ENCODE measurements at regions not wholly inside any gene's neighbourhood (a gene's known extent, or its start where the extent isn't known, plus 50 kb on each side); places are given as distances from the start of the nearest gene placed in this dataset.
"Not testable (repeated sequence)": the region's sequence is repeated elsewhere in the genome, so short reads cannot be mapped to it uniquely, and the experiment has no call there.

DNA sequence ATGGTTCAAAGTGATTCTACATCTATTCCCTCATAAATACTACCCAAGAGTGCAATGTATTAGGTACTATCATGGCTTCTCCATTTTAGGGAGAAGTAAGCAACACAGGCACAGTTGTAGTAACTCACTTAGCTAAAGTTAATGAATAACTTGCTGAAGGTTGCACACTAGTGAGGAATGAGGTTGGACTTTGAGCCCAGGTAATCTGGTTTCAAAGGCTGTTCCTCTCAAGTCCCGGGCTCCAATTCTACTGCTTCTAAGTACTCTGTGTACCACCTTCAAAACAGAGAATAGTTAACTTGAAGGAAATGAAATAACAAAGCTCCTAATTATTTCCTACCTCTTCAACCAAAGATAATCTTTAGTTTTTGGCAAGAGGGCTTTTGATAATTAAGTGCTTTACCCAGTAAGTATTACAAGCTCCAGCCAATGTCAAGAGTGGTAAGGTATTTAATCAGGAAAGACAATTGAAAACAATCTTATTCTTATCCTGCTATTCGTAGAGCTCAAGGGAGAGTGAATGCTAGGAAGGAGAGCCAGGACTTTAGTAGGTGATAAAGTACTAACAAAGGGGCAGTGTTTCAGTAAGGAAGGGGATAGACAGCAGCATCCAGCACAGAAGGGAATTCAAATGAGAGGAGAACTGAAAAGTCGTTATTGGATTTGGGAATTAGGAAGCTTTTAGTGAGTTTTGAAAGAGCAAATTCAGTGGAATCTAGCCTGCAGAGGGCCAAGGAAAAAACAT is 158.2 kb upstream of the PTPRZ1 start:
- Histone ChIP-seq H3K4me1 (no peaks in the 10 kb centered on the region), H3K9me3 (no peaks in the 10 kb centered on the region), H3K27ac (no peak overlapping the region), H3K36me3 (no peaks in the 10 kb centered on the region), H3K27me3 (no peaks in the 10 kb centered on the region), H3K4me3 (no peak overlapping the region)
- TF ChIP-seq, protein P1, sequence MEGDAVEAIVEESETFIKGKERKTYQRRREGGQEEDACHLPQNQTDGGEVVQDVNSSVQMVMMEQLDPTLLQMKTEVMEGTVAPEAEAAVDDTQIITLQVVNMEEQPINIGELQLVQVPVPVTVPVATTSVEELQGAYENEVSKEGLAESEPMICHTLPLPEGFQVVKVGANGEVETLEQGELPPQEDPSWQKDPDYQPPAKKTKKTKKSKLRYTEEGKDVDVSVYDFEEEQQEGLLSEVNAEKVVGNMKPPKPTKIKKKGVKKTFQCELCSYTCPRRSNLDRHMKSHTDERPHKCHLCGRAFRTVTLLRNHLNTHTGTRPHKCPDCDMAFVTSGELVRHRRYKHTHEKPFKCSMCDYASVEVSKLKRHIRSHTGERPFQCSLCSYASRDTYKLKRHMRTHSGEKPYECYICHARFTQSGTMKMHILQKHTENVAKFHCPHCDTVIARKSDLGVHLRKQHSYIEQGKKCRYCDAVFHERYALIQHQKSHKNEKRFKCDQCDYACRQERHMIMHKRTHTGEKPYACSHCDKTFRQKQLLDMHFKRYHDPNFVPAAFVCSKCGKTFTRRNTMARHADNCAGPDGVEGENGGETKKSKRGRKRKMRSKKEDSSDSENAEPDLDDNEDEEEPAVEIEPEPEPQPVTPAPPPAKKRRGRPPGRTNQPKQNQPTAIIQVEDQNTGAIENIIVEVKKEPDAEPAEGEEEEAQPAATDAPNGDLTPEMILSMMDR (IDR thresholded peaks at IDR 0.05): no peak
- no peak for DNase-seq (ENCODE audit: extremely low spot score in 2 of 2)
- intact Hi-C loops (cut with DNase I): no loop called here

DNA sequence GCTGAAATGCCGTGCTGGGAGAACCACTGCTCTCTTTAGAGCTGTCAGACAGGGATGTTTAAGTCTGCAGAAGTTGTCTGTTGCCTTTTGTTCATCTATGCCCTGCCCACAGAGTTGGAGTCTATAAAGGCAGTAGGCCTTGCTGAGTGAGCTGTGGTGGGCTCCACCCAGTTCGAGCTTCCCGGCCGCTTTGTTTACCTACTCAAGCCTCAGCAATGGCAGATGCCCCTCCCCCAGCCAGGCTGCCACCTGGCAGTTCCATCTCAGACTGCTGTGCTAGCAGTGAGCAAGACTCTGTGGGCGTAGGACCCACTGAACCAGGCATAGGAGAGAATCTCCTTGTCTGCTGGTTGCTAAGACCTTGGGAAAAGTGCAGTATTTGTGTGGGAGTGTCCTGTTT is 160.0 kb upstream of the PTPRZ1 start:
- H3K27me3 ChIP-seq; DNase-seq (ENCODE audit: extremely low spot score in 2 of 2); H3K27ac ChIP-seq; H3K36me3 ChIP-seq; H3K4me1 ChIP-seq; H3K9me3 ChIP-seq; H3K4me3 ChIP-seq; intact Hi-C loops (cut with DNase I): not testable (repeated sequence)

DNA sequence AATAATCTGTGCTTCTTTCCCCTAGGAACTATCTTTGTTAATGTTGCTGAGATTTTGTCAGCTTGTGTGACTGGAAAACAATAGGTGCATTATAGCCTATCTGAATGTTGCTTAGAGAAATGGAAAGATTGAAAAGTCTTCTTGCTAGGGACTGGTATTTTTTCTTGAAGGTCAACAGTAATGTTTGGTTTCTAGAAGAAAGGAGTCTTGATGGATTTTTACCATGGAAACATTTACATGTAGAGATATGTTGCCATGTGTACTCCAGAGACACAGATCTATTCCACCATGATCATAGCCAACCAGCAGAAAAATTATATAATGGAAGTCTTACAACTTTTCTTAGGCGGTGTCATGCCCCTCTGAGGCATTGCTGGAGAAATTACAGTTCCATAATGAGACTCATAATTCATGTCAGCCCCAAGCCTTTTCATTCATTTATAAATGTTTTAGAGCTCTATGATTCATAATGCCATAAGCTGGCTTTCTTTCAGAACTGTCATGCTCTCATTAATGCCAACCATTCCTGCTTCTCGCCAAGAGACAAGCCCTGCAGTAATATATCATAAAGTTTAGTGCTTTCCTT is 175.1 kb upstream of the PTPRZ1 start:
- Histone ChIP-seq H3K27ac (no peak overlapping the region), H3K9me3 (no peaks in the 10 kb centered on the region), H3K36me3 (no peaks in the 10 kb centered on the region), H3K4me1 (peaks cover 6% of the 10 kb centered on the region), H3K4me3 (no peak overlapping the region), H3K27me3 (no peaks in the 10 kb centered on the region)
- DNase-seq (ENCODE audit: extremely low spot score in 2 of 2): no peak
- intact Hi-C loops (cut with DNase I): no loop called here
- TF ChIP-seq POLR2A (IDR thresholded peaks at IDR 0.05): no peak
- TF ChIP-seq, protein P1 (IDR thresholded peaks at IDR 0.05): no peak
- TF ChIP-seq POLR2AphosphoS5 (IDR thresholded peaks at IDR 0.05; ENCODE audit: insufficient read depth in 1 of 2, low read depth in 1 of 2): peak in 1 of 2 donors; percentile 50

DNA sequence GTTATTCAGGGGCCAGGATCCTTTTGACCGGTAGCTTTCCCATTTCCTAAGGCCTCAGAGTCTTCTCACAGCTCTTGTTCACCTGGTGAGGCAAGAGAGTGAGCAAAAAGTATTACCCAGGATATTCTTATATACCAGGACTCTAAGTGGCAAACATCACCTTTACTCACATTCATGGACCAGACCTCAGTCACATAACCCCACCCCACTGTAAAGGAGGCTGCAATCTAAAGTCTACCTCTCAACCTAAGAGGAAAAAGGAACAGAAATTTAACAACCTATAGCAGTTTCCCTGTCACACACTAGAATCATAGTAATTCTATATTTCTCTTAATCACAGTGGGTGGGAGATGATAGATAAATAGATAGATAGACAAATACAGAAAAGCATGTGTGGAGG is 176.0 kb upstream of the PTPRZ1 start:
- no peak for DNase-seq (ENCODE audit: extremely low spot score in 2 of 2)
- Histone ChIP-seq H3K36me3 (no peaks in the 10 kb centered on the region), H3K27ac (no peak overlapping the region), H3K4me1 (peaks cover 6% of the 10 kb centered on the region), H3K4me3 (no peak overlapping the region), H3K27me3 (no peaks in the 10 kb centered on the region), H3K9me3 (no peaks in the 10 kb centered on the region)
- TF ChIP-seq, protein P1 (IDR thresholded peaks at IDR 0.05): no peak
- TF ChIP-seq POLR2AphosphoS5 (IDR thresholded peaks at IDR 0.05; ENCODE audit: insufficient read depth in 1 of 2, low read depth in 1 of 2) (no peak), POLR2A (IDR thresholded peaks at IDR 0.05) (no peak)
- intact Hi-C loops (cut with DNase I): no loop called here

DNA sequence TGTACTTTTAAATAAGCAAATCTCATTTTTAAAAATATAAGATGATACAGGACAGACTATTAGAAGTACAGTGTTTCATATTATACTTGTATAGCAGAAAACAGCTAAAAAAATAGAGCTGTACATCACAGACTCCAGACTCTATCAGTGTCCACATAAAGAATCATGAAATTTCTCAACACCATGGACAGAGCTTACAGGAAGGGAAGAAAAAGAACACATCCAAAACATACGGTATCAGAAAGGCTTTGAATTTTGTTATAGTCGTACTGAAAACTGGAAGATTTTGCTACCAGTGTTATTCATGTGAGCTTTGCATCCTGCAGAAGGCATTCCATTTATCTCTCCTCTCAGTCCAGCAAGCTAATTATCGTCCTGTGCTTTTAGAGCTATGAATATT is 183.2 kb upstream of the PTPRZ1 start:
- H3K4me3 ChIP-seq: no peak overlapping the region
- TF ChIP-seq POLR2A (IDR thresholded peaks at IDR 0.05): no peak
- H3K27ac ChIP-seq: no peak overlapping the region
- H3K27me3 ChIP-seq: no peaks in the 10 kb centered on the region
- no peaks in the 10 kb centered on the region for H3K36me3 ChIP-seq
- H3K9me3 ChIP-seq: no peaks in the 10 kb centered on the region
- DNase-seq (ENCODE audit: extremely low spot score in 2 of 2): no peak
- no peaks in the 10 kb centered on the region for H3K4me1 ChIP-seq
- intact Hi-C loops (cut with DNase I): no loop called here

DNA sequence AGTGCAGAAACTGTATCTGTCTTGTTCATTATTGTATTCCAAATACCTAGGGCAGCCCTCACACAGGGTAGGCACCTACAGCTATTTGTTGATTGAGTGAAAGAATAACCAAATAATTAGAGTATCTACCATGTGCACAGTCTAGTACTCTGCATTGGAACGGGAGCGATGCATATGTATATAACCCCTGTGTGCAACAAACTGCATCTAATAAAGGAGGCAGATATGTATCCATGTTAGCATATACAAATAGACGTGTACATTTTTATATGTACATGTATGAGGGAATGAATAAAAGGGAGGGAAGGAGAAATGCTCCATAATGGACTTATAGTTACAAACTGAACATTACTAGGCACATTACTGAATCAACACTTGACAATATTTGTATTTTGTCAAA is 191.3 kb upstream of the PTPRZ1 start:
- H3K27ac ChIP-seq: no peak overlapping the region
- intact Hi-C loops (cut with DNase I): no loop called here
- H3K4me3 ChIP-seq: no peak overlapping the region
- no peaks in the 10 kb centered on the region for H3K27me3 ChIP-seq
- DNase-seq (ENCODE audit: extremely low spot score in 2 of 2): no peak
- H3K9me3 ChIP-seq: no peaks in the 10 kb centered on the region
- no peaks in the 10 kb centered on the region for H3K4me1 ChIP-seq
- TF ChIP-seq, protein P1 (IDR thresholded peaks at IDR 0.05): no peak
- TF ChIP-seq POLR2AphosphoS5 (IDR thresholded peaks at IDR 0.05; ENCODE audit: insufficient read depth in 1 of 2, low read depth in 1 of 2): no peak
- TF ChIP-seq POLR2A (IDR thresholded peaks at IDR 0.05): no peak
- no peaks in the 10 kb centered on the region for H3K36me3 ChIP-seq
